ENCODE measurements at regions not wholly inside any gene's neighbourhood (a gene's known extent, or its start where the extent isn't known, plus 50 kb on each side); places are given as distances from the start of the nearest gene placed in this dataset.

- DNase-seq = peak; percentile 33
These were observed 868.5 kb upstream of the SLIT2 start for GRCh38 chr4:19382993-19383756.

DNA sequence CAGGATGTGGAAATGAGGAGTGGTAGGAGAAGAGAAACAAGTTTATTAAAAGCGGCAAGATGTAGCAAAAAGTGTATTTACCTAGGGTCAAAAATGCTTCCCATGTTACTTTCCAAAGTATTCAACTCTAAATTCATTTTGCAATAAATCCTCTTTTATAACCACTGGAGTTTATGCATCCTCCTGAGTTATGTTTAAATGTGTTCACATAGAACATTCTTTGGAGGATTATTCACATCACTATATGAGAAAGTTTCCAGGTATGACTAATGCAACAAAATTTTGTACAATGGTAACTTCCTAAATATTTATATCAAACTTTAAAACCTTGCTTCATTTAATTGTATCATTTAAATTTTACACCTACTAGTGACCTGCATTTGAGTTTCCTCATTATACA, 870.6 kb upstream of the SLIT2 start:
- peak; percentile 83 for DNase-seq

- DNase-seq = peak; percentile 41
These were observed 871.1 kb upstream of the SLIT2 start for GRCh38 chr4:19380600-19380999.

- no peak for DNase-seq
These were observed 872.5 kb upstream of the SLIT2 start for GRCh38 chr4:19379191-19379708.

GRCh38 chr4:19375931-19376330, 875.8 kb upstream of the SLIT2 start:
- peak; percentile 47 for DNase-seq

DNA sequence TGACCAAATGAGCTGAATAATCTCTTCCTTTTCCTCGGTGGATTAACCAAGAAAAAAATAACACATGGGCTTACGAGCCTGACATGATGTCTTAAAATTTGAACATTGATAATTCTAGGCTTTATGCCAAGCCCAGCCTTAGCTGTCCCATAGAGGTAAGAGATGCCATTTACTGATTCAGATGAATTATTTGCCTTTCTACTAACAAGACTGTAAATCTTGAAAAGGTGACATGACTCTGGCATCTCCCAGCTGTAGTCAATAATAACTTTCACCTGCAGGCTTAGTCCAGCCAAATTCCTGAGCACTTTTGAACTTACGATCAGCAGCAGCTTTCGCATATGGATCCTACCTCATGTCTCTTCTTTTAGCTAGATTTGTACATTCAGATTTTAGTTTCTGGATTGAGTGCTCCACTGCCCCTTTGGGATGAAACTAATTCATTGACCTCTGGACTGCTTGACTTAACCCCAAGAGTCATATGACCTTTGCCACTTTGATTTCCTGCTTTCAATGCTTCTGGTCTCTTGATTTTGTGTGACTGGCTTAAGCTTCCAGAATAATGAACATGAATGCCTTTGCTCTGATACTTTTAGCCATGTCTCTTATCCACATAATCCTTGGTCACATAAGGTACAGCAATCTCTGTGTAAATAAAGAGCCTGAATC, 876.4 kb upstream of the SLIT2 start:
- DNase-seq = no peak

DNA sequence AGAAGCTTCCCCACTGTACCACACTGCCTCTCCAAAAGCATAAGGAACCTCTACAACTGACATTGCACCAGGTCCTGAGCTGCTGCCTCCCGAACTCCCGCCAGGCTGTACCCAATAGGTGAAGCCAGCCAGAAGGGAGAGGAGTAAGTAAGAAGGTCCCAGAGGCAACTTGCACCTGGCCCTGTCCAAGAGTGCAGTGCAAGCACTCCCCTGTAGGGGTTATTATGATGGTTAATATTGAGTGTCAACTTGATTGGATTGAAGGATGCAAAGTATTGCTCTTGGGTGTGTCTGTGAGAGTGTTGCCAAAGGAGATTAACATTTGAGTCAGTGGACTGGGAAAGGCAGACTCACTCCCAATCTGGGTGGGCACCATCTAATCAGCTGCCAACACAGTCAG, 879.3 kb upstream of the SLIT2 start:
- no peak for DNase-seq

- peak; percentile 15 for DNase-seq
These were observed 882.9 kb upstream of the SLIT2 start for GRCh38 chr4:19368800-19369199.

DNA sequence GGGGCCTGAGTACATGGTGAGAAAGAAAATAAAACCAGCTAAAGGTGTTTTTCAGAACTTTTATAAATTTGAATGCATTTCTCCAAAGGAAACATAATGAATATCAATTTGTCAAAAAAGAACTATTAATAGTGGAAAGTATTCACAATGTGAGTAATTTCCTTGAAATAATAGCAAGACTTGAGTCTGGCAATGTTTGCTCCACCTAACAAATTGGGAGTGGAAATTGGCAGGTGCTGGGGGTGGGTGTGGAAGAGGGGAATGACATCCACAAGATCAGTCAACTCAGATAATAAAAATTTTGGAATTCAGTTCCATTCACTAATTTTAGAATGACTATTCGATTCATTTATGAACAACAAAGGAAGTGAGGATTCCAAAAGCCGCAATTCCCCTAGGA, 884.8 kb upstream of the SLIT2 start:
- no peak for DNase-seq

DNA sequence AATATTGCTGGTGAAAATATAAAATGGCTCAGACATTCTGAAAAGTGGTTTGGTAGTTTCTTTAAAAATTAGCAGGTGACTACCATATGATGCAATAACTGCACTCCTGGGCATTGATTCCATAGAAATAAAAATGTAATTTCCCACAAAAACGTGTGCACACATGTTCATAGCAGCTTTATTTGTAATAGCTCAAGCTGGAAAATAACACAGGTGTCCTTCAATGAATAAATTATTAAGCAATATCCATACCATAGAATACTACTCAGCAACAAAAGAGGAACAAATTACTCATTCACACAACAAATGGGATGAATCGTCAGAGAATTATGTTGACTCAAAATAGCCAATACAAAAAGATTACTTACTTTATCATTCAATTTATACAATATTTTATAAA, 893.7 kb upstream of the SLIT2 start:
- DNase-seq = peak; percentile 20

DNA sequence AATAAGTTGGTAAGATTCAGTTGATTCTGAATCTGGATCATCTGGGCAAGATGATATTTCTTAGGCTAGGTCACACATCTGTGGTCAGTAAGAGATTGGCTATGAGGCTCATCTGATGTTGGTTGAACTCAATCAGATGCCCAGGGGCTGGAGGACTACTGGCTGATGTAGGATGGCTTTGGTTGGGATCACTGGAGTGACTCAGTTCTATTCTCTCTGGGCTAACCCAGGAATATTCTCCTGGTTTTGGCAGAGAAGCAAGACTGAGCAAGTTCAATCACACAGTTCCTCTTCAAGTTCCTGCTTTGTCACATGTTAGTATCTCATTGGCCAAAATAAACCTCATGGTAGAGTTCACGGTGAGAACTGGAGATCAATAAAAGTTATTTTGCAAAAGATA, 902.3 kb upstream of the SLIT2 start:
- DNase-seq = no peak

GRCh38 chr4:19348746-19349145, 903.0 kb upstream of the SLIT2 start:
- DNase-seq = no peak

- peak; percentile 39 for DNase-seq
These were observed 905.1 kb upstream of the SLIT2 start for GRCh38 chr4:19346636-19347035.

DNA sequence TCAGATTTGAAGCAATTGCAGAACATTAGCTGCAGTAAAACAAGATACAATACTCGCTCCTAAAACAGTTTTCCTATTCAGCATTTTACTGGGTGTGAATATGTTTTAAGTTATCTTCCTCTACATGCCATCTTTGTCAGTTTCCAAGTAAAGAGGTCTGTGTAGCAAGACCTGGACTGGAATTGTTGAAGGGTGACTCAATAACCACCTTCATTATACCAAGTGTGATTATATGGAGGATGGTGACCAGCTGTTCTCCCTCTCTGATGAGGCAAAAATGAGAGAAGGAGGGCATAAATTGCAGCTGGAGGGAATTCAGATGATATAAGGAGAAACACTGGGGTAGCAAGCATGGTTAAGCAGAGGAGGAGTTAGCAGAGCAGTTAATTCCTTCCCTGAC, 922.1 kb upstream of the SLIT2 start:
- peak; percentile 42 for DNase-seq

DNA sequence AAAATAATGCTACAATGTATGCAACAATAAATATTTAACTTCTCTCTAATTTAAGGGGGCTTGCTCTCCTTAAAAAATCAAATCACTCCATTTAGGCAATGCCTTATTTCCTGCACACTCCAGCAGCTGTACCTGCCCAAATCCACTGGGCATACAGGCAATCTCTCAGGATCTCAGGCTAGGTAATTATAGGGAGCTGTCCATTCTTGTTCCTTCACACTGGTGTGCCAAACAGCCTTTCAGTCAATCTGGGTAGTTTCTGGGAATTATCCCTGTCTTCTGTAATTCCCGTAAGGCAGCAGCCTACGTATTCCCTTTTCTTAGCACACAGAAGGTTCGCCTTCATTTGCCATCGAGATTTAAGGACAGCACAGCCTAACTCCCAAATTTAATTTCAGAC, 922.6 kb upstream of the SLIT2 start:
- no peak for DNase-seq

DNA sequence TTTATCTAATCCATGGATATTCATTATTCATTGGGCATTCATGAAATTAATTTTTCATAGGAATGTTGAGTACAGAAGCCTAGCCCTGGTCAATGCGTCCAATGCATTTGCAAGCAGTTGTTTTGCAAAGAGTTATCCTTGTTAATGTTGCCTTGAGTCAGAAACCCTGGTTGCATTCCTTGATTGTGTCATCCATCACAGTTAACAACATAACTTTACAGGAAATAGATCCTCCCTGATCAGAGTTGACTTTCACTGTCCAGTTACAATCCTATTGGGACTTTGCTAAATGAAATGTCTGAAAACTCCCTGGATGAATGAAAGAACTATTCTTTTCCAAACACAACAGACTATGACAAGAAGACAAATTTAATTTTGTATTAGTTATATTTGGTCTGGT, 924.3 kb upstream of the SLIT2 start:
- DNase-seq = peak; percentile 27

DNA sequence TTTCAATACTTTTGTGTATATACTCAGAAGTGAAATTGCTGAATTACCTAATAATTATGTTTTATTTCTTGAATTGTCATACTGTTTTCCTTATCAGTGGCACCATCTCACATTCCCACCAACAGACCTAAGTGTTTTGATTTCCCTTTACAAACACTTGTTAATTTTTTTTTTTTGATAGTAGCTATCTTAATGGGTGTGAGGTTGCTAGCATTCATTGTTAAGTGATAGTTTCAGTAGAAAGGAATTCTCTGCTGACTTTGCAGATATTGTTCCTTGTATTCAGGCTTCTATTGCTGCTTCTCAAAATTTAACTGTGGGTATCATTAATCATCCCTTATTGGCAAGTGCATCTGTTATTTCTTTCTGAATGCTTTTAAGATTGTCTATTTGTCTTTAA, 927.5 kb upstream of the SLIT2 start:
- no peak for DNase-seq

- no peak for DNase-seq
These were observed 932.1 kb upstream of the SLIT2 start for GRCh38 chr4:19319607-19320006.

DNA sequence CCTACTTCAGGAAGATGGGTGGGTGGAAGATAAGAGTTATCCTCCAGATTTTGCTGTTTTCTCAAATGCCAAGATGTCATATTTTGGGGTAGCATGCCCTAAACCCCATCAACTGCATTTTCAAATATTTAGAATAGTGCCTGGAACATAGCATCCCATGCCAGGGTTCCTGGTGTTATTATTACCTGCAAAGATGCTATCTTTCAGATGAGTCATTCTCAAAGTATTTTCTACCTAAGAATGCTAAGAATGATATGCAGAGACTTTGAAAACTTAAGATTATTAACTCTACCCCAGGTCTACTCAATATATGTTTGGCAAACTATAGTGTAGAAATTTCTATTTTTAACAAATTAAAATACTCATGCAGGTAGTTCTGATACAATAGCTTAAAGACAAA, 934.3 kb upstream of the SLIT2 start:
- DNase-seq = no peak

DNA sequence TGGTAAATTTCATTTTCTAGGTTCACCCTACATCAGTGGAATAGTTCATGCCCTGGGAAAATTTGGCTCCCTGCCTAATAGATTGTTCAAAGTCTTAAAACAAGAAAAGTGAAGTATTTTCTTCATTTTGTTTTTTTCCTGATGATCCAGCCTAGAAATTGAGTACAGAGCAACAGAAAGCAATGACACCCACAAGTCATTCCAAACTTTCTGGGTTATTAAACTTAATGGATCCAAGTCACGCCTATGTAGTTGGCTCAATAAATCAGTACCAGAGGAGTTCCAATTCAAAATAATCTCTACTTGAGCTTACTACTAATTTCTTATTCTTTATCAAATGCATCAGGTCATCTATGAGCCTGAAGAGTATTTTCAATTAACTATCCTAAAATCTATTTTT, 937.6 kb upstream of the SLIT2 start:
- DNase-seq = no peak

DNA sequence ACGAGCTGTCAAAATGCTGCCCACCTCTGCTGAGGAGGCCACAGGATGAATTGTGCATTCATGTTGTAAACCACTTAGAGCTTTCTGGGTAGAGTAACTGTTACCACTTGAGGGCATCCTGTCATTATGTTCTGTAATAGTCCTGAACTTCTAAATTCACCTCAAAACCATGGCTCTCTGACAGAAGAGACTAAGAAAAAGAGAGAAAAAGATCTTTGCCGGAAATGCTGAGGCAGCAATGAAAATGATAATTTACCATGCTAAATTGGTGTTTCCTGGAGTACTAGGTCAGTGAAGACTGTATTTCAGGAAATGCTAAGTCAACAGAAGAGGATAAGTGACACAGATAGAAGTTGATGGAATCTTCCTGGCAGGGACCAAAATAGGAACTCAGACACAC, 942.3 kb upstream of the SLIT2 start:
- DNase-seq = peak; percentile 68

DNA sequence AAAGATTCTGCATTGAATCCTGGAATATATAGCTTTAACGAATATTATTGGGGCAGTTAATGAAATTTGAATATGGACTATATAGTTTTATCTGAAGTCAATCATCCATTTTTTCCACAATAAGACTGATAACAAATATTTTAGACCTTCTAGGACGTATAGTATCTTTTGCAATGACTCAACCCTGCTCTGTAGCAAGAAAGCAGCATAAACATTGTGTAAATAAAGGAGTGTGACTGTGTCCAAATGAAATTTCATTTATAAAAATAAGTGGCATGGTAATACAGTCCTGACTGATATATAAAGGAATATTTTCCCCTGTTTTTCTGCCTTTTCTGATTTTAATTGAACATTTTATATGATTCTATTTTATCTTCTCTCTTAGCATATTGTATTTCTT, 947.7 kb upstream of the SLIT2 start:
- no peak for DNase-seq

DNA sequence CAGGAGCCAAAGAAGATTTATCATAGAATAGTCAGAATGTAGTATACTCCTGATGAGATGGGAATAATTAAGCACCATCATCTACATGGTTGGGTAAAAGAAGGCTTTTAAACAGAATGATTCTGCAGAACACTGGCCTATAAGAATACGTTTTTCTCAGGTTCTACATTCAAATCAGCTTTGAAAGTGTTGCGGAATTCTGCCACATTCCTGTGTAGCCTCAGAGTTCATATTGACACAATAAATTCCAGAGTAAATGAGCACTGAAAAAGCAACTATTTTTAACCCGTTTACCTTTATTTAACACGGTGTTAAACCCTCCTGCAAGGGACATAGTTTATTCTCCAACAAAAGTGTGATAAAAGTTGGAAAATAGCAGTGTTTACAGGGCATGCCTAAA, 950.2 kb upstream of the SLIT2 start:
- peak; percentile 54 for DNase-seq

- DNase-seq = peak; percentile 86
These were observed 951.5 kb upstream of the SLIT2 start for GRCh38 chr4:19300213-19300612.

DNA sequence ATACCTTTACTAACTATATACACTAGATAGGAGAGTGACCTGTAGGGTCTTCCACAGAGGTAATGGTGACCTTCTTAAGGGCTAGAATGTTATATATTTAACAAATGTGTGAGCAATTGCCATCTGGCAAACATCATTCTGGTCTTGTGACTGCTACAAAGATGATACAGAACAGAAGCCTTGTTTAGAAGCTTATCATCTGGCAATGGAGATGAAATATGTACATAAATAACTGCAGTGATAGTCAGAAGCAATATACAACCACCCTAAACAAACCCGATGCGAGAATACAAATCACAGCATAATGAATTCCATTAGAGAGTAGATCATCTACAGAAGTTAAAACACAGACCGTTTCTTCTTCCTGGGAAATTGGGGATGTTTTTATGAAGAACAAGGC, 952.7 kb upstream of the SLIT2 start:
- peak; percentile 70 for DNase-seq

Data from fibroblast of skin of right biceps (primary cell).